ENCODE measurements at regions not wholly inside any gene's neighbourhood (a gene's known extent, or its start where the extent isn't known, plus 50 kb on each side); places are given as distances from the start of the nearest gene placed in this dataset.

- TF ChIP-seq USF2 (CRISPR knock-in tag; IDR thresholded peaks at IDR 0.05) = no peak
- TF ChIP-seq SMAD4 (CRISPR knock-in tag; IDR thresholded peaks at IDR 0.05) = no peak
- TF ChIP-seq, protein P1, sequence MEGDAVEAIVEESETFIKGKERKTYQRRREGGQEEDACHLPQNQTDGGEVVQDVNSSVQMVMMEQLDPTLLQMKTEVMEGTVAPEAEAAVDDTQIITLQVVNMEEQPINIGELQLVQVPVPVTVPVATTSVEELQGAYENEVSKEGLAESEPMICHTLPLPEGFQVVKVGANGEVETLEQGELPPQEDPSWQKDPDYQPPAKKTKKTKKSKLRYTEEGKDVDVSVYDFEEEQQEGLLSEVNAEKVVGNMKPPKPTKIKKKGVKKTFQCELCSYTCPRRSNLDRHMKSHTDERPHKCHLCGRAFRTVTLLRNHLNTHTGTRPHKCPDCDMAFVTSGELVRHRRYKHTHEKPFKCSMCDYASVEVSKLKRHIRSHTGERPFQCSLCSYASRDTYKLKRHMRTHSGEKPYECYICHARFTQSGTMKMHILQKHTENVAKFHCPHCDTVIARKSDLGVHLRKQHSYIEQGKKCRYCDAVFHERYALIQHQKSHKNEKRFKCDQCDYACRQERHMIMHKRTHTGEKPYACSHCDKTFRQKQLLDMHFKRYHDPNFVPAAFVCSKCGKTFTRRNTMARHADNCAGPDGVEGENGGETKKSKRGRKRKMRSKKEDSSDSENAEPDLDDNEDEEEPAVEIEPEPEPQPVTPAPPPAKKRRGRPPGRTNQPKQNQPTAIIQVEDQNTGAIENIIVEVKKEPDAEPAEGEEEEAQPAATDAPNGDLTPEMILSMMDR (IDR thresholded peaks at IDR 0.05) = no peak
- TF ChIP-seq IRF1 (CRISPR knock-in tag; IDR thresholded peaks at IDR 0.05) = no peak
- no peak for TF ChIP-seq TEAD4 (CRISPR knock-in tag; IDR thresholded peaks at IDR 0.05)
- TF ChIP-seq, protein P2, sequence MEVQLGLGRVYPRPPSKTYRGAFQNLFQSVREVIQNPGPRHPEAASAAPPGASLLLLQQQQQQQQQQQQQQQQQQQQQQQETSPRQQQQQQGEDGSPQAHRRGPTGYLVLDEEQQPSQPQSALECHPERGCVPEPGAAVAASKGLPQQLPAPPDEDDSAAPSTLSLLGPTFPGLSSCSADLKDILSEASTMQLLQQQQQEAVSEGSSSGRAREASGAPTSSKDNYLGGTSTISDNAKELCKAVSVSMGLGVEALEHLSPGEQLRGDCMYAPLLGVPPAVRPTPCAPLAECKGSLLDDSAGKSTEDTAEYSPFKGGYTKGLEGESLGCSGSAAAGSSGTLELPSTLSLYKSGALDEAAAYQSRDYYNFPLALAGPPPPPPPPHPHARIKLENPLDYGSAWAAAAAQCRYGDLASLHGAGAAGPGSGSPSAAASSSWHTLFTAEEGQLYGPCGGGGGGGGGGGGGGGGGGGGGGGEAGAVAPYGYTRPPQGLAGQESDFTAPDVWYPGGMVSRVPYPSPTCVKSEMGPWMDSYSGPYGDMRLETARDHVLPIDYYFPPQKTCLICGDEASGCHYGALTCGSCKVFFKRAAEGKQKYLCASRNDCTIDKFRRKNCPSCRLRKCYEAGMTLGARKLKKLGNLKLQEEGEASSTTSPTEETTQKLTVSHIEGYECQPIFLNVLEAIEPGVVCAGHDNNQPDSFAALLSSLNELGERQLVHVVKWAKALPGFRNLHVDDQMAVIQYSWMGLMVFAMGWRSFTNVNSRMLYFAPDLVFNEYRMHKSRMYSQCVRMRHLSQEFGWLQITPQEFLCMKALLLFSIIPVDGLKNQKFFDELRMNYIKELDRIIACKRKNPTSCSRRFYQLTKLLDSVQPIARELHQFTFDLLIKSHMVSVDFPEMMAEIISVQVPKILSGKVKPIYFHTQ (CRISPR knock-in tag; IDR thresholded peaks at IDR 0.05) = no peak
- TF ChIP-seq ZNF423 (CRISPR knock-in tag; IDR thresholded peaks at IDR 0.05) = no peak
- no peak for TF ChIP-seq ATF3 (CRISPR knock-in tag; conservative IDR thresholded peaks at IDR 0.05)
- no peak for TF ChIP-seq MYBL2 (CRISPR knock-in tag; IDR thresholded peaks at IDR 0.05)
- TF ChIP-seq STAT6 (CRISPR knock-in tag; conservative IDR thresholded peaks at IDR 0.05; ENCODE audit: low read depth) = no peak
- TF ChIP-seq, protein P3, sequence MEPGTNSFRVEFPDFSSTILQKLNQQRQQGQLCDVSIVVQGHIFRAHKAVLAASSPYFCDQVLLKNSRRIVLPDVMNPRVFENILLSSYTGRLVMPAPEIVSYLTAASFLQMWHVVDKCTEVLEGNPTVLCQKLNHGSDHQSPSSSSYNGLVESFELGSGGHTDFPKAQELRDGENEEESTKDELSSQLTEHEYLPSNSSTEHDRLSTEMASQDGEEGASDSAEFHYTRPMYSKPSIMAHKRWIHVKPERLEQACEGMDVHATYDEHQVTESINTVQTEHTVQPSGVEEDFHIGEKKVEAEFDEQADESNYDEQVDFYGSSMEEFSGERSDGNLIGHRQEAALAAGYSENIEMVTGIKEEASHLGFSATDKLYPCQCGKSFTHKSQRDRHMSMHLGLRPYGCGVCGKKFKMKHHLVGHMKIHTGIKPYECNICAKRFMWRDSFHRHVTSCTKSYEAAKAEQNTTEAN (CRISPR knock-in tag; IDR thresholded peaks at IDR 0.05) = no peak
- no peak for TF ChIP-seq PREB (CRISPR knock-in tag; IDR thresholded peaks at IDR 0.05; ENCODE audit: borderline replicate concordance)
- TF ChIP-seq JUN (CRISPR knock-in tag; IDR thresholded peaks at IDR 0.05) = no peak
These were observed 425.2 kb upstream of the VSTM2A start for GRCh38 chr7:54116956-54117355.

All from WTC11 (cell line).